ENCODE measurements at regions not wholly inside any gene's neighbourhood (a gene's known extent, or its start where the extent isn't known, plus 50 kb on each side); places are given as distances from the start of the nearest gene placed in this dataset.

- DNase-seq = no peak
- Histone ChIP-seq H3K27me3 (ENCODE audit: control insufficient read depth, insufficient read depth, low read length) (no peaks in the 10 kb centered on the region), H3K36me3 (replicated peaks; ENCODE audit: control insufficient read depth, insufficient read depth, low read length) (no peaks in the 10 kb centered on the region), H3K4me3 (ENCODE audit: insufficient read depth, low read depth, low read length) (no peak overlapping the region)
Observed at GRCh38 chr15:95431518-95431917, 899.0 kb upstream of the NR2F2 start.

GRCh38 chr15:95432878-95433405, 897.6 kb upstream of the NR2F2 start:
- Histone ChIP-seq H3K36me3 (replicated peaks; ENCODE audit: control insufficient read depth, insufficient read depth, low read length) (no peaks in the 10 kb centered on the region), H3K4me3 (ENCODE audit: insufficient read depth, low read depth, low read length) (no peak overlapping the region), H3K27me3 (ENCODE audit: control insufficient read depth, insufficient read depth, low read length) (no peaks in the 10 kb centered on the region)
- DNase-seq = no peak

- no peak for DNase-seq
- H3K36me3 ChIP-seq (replicated peaks; ENCODE audit: control insufficient read depth, insufficient read depth, low read length) = no peaks in the 10 kb centered on the region
- no peaks in the 10 kb centered on the region for H3K27me3 ChIP-seq (ENCODE audit: control insufficient read depth, insufficient read depth, low read length)
- H3K4me3 ChIP-seq (ENCODE audit: insufficient read depth, low read depth, low read length) = no peak overlapping the region
Observed at GRCh38 chr15:95439922-95440376, 890.6 kb upstream of the NR2F2 start.

- no peak overlapping the region for H3K4me3 ChIP-seq (ENCODE audit: insufficient read depth, low read depth, low read length)
- DNase-seq = no peak
- no peaks in the 10 kb centered on the region for H3K36me3 ChIP-seq (replicated peaks; ENCODE audit: control insufficient read depth, insufficient read depth, low read length)
- H3K27me3 ChIP-seq (ENCODE audit: control insufficient read depth, insufficient read depth, low read length) = no peaks in the 10 kb centered on the region
Observed at GRCh38 chr15:95440712-95441111, 889.8 kb upstream of the NR2F2 start.

DNA sequence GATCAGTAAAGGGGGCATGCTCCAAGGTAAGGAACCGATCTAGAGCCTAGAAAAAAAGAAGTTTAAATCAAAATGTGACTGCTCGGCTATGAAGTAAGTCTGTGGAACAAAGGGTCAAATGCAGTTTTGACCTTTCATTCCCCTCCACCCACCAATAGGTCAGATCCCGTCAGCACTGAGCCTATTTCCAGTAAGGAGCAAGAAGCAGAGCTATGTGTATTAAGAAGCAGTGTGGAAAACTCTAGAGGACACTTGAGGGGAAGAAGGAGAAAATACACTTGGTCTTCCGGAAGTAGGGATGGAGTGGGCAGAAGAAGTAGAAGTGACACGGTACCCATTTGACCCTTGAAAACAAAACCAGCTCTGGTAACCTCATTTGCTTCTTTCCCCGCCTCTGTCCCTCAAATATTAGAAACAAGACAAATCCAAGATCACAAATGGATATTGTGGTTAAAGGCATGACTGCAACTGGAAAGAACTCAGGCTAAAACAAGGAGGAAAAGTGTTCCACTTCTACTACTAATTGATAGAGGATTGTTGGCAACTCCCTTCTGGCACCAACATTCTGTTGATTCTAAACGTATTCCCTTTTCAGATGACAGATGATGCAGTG, 888.3 kb upstream of the NR2F2 start:
- no peak overlapping the region for H3K4me3 ChIP-seq (ENCODE audit: insufficient read depth, low read depth, low read length)
- no peaks in the 10 kb centered on the region for H3K27me3 ChIP-seq (ENCODE audit: control insufficient read depth, insufficient read depth, low read length)
- DNase-seq = no peak
- no peaks in the 10 kb centered on the region for H3K36me3 ChIP-seq (replicated peaks; ENCODE audit: control insufficient read depth, insufficient read depth, low read length)

DNA sequence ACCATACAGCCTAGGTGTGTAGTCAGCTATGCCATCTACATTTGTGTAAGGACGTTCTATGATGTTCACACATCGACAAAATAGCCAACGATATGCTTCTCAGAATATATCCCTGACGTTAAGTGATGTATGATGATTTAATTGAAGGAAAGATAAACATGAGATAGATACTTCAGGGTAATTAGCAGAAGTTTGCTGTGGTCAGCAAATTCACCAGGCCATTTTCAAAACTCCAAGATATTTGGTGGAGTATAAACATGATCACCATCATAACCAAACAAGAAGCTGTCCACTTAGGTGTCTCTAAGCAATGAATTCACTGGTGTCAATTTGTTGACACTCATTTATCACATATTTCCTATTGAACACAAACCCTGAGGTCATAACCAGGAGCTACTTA, 885.6 kb upstream of the NR2F2 start:
- no peaks in the 10 kb centered on the region for H3K36me3 ChIP-seq (replicated peaks; ENCODE audit: control insufficient read depth, insufficient read depth, low read length)
- no peak for DNase-seq

GRCh38 chr15:95446854-95447253, 883.6 kb upstream of the NR2F2 start:
- Histone ChIP-seq H3K27me3 (ENCODE audit: control insufficient read depth, insufficient read depth, low read length) (no peaks in the 10 kb centered on the region), H3K4me3 (ENCODE audit: insufficient read depth, low read depth, low read length) (no peak overlapping the region), H3K36me3 (replicated peaks; ENCODE audit: control insufficient read depth, insufficient read depth, low read length) (no peaks in the 10 kb centered on the region)
- DNase-seq = no peak

More for the DNA sequence above, 885.6 kb upstream of the NR2F2 start:
- H3K27me3 ChIP-seq (ENCODE audit: control insufficient read depth, insufficient read depth, low read length) = no peaks in the 10 kb centered on the region
- H3K4me3 ChIP-seq (ENCODE audit: insufficient read depth, low read depth, low read length) = no peak overlapping the region

- H3K36me3 ChIP-seq (replicated peaks; ENCODE audit: control insufficient read depth, insufficient read depth, low read length) = no peaks in the 10 kb centered on the region
- no peak overlapping the region for H3K4me3 ChIP-seq (ENCODE audit: insufficient read depth, low read depth, low read length)
- no peak for DNase-seq
- no peaks in the 10 kb centered on the region for H3K27me3 ChIP-seq (ENCODE audit: control insufficient read depth, insufficient read depth, low read length)
Observed at GRCh38 chr15:95447486-95447885, 883.0 kb upstream of the NR2F2 start.

- Histone ChIP-seq H3K36me3 (replicated peaks; ENCODE audit: control insufficient read depth, insufficient read depth, low read length) (no peaks in the 10 kb centered on the region), H3K27me3 (ENCODE audit: control insufficient read depth, insufficient read depth, low read length) (no peaks in the 10 kb centered on the region), H3K4me3 (ENCODE audit: insufficient read depth, low read depth, low read length) (no peak overlapping the region)
- DNase-seq = no peak
Observed at GRCh38 chr15:95448531-95449229, 881.8 kb upstream of the NR2F2 start.

DNA sequence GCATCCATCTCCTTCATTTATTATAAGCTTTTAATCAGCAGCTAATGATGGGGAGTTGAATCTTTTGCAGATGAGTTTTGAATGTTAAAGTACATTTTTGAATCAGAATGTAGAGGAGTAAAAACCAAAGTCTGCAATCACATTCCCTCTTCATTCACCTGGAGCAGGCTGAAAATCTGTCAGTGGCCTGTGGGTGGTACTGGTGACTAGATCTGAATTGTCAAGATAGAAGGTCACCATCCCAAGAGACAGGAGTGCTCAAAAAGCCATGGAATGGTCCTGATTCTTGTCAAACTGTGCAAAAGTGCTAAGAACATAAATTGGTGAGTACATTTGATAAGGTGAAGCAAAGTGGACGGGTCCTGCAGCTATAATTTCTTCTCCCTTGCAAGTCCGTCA, 881.3 kb upstream of the NR2F2 start:
- no peaks in the 10 kb centered on the region for H3K36me3 ChIP-seq (replicated peaks; ENCODE audit: control insufficient read depth, insufficient read depth, low read length)
- no peaks in the 10 kb centered on the region for H3K27me3 ChIP-seq (ENCODE audit: control insufficient read depth, insufficient read depth, low read length)
- DNase-seq = no peak

GRCh38 chr15:95450413-95450812, 880.1 kb upstream of the NR2F2 start:
- no peak for DNase-seq
- Histone ChIP-seq H3K27me3 (ENCODE audit: control insufficient read depth, insufficient read depth, low read length) (no peaks in the 10 kb centered on the region), H3K4me3 (ENCODE audit: insufficient read depth, low read depth, low read length) (no peak overlapping the region), H3K36me3 (replicated peaks; ENCODE audit: control insufficient read depth, insufficient read depth, low read length) (no peaks in the 10 kb centered on the region)

More for the DNA sequence above, 881.3 kb upstream of the NR2F2 start:
- H3K4me3 ChIP-seq (ENCODE audit: insufficient read depth, low read depth, low read length) = no peak overlapping the region

DNA sequence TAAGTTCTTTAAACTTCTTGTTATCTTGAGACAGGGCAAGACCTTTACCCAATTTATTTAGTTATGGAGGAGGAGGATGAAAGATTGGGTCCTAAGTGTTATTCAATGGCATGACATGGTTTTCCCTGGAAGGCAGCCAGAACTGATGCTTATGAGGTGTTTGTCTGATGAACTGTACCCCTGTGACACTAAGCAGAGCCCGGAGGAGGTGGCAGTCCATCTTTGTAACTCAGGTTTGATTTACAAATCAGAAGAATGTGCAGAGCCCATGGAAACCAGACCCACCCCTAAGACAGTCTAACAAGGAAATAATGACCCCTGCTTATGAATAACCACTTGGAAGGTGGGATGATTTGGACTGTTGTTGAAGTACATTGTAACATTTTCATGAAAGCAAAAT, 878.6 kb upstream of the NR2F2 start:
- no peak for DNase-seq
- no peak overlapping the region for H3K4me3 ChIP-seq (ENCODE audit: insufficient read depth, low read depth, low read length)
- no peaks in the 10 kb centered on the region for H3K27me3 ChIP-seq (ENCODE audit: control insufficient read depth, insufficient read depth, low read length)
- no peaks in the 10 kb centered on the region for H3K36me3 ChIP-seq (replicated peaks; ENCODE audit: control insufficient read depth, insufficient read depth, low read length)

- Histone ChIP-seq H3K36me3 (replicated peaks; ENCODE audit: control insufficient read depth, insufficient read depth, low read length) (no peaks in the 10 kb centered on the region), H3K4me3 (ENCODE audit: insufficient read depth, low read depth, low read length) (no peak overlapping the region), H3K27me3 (ENCODE audit: control insufficient read depth, insufficient read depth, low read length) (no peaks in the 10 kb centered on the region)
- DNase-seq = no peak
Observed at GRCh38 chr15:95454403-95455262, 875.9 kb upstream of the NR2F2 start.

- no peaks in the 10 kb centered on the region for H3K36me3 ChIP-seq (replicated peaks; ENCODE audit: control insufficient read depth, insufficient read depth, low read length)
- no peak for DNase-seq
- H3K4me3 ChIP-seq (ENCODE audit: insufficient read depth, low read depth, low read length) = no peak overlapping the region
- no peaks in the 10 kb centered on the region for H3K27me3 ChIP-seq (ENCODE audit: control insufficient read depth, insufficient read depth, low read length)
Observed at GRCh38 chr15:95457520-95457919, 873.0 kb upstream of the NR2F2 start.

GRCh38 chr15:95458721-95459120, 871.8 kb upstream of the NR2F2 start:
- H3K27me3 ChIP-seq (ENCODE audit: control insufficient read depth, insufficient read depth, low read length) = no peaks in the 10 kb centered on the region
- H3K36me3 ChIP-seq (replicated peaks; ENCODE audit: control insufficient read depth, insufficient read depth, low read length) = no peaks in the 10 kb centered on the region
- no peak for DNase-seq

More at GRCh38 chr15:95458721-95459120, 871.8 kb upstream of the NR2F2 start:
- no peak overlapping the region for H3K4me3 ChIP-seq (ENCODE audit: insufficient read depth, low read depth, low read length)
